ENCODE measurements at regions not wholly inside any gene's neighbourhood (a gene's known extent, or its start where the extent isn't known, plus 50 kb on each side); places are given as distances from the start of the nearest gene placed in this dataset.

GRCh38 chr13:30128591-30128990 is 178.8 kb downstream of the KATNAL1 start:
- in situ Hi-C loops (cut with HindIII; ENCODE audit: low sequenced_read_pairs) = no loop called here

GRCh38 chr13:30128095-30128494 is 179.3 kb downstream of the KATNAL1 start:
- in situ Hi-C loops (cut with HindIII; ENCODE audit: low sequenced_read_pairs) = no loop called here

- in situ Hi-C loops (cut with HindIII; ENCODE audit: low sequenced_read_pairs) = no loop called here
Observed at GRCh38 chr13:30126903-30127428, 180.4 kb downstream of the KATNAL1 start.

- in situ Hi-C loops (cut with HindIII; ENCODE audit: low sequenced_read_pairs) = no loop called here
Observed at GRCh38 chr13:30125422-30126073, 181.8 kb downstream of the KATNAL1 start.

GRCh38 chr13:30124131-30124768 is 183.1 kb downstream of the KATNAL1 start:
- in situ Hi-C loops (cut with HindIII; ENCODE audit: low sequenced_read_pairs) = loop anchor here (25.0 kb wide), 1 partner anchor 362 kb away; no protein-coding TSS in a partner anchor

GRCh38 chr13:30123575-30123974 is 183.8 kb downstream of the KATNAL1 start:
- in situ Hi-C loops (cut with HindIII; ENCODE audit: low sequenced_read_pairs) = loop anchor here (25.0 kb wide), 1 partner anchor 361 kb away; no protein-coding TSS in a partner anchor

- in situ Hi-C loops (cut with HindIII; ENCODE audit: low sequenced_read_pairs) = loop anchor here (25.0 kb wide), 1 partner anchor 359 kb away; no protein-coding TSS in a partner anchor
Observed at GRCh38 chr13:30121666-30122065, 185.7 kb downstream of the KATNAL1 start.

- in situ Hi-C loops (cut with HindIII; ENCODE audit: low sequenced_read_pairs) = loop anchor here (25.0 kb wide), 1 partner anchor 359 kb away; no protein-coding TSS in a partner anchor
Observed at GRCh38 chr13:30121244-30121643, 186.1 kb downstream of the KATNAL1 start.

- in situ Hi-C loops (cut with HindIII; ENCODE audit: low sequenced_read_pairs) = loop anchor here (25.0 kb wide), 1 partner anchor 358 kb away; no protein-coding TSS in a partner anchor
Observed at GRCh38 chr13:30120133-30120822, 187.1 kb downstream of the KATNAL1 start.

- in situ Hi-C loops (cut with HindIII; ENCODE audit: low sequenced_read_pairs) = loop anchor here (25.0 kb wide), 1 partner anchor 357 kb away; no protein-coding TSS in a partner anchor
Observed at GRCh38 chr13:30119476-30119875, 187.9 kb downstream of the KATNAL1 start.

- in situ Hi-C loops (cut with HindIII; ENCODE audit: low sequenced_read_pairs) = loop anchor here (25.0 kb wide), 1 partner anchor 354 kb away; no protein-coding TSS in a partner anchor
Observed at GRCh38 chr13:30116379-30116778, 191.0 kb downstream of the KATNAL1 start.

GRCh38 chr13:30115257-30115600 is 192.1 kb downstream of the KATNAL1 start:
- in situ Hi-C loops (cut with HindIII; ENCODE audit: low sequenced_read_pairs) = loop anchor here (25.0 kb wide), 1 partner anchor 353 kb away; no protein-coding TSS in a partner anchor

GRCh38 chr13:30114571-30115256 is 192.6 kb downstream of the KATNAL1 start:
- in situ Hi-C loops (cut with HindIII; ENCODE audit: low sequenced_read_pairs) = loop anchor here (25.0 kb wide), 1 partner anchor 352 kb away; no protein-coding TSS in a partner anchor

- in situ Hi-C loops (cut with HindIII; ENCODE audit: low sequenced_read_pairs) = loop anchor here (25.0 kb wide), 1 partner anchor 352 kb away; no protein-coding TSS in a partner anchor
Observed at GRCh38 chr13:30113983-30114570, 193.3 kb downstream of the KATNAL1 start.

GRCh38 chr13:30113551-30113950 is 193.8 kb downstream of the KATNAL1 start:
- in situ Hi-C loops (cut with HindIII; ENCODE audit: low sequenced_read_pairs) = loop anchor here (25.0 kb wide), 1 partner anchor 351 kb away; no protein-coding TSS in a partner anchor

- in situ Hi-C loops (cut with HindIII; ENCODE audit: low sequenced_read_pairs) = loop anchor here (25.0 kb wide), 1 partner anchor 351 kb away; no protein-coding TSS in a partner anchor
Observed at GRCh38 chr13:30112602-30113435, 194.5 kb downstream of the KATNAL1 start.

GRCh38 chr13:30111810-30112209 is 195.5 kb downstream of the KATNAL1 start:
- in situ Hi-C loops (cut with HindIII; ENCODE audit: low sequenced_read_pairs) = loop anchor here (25.0 kb wide), 1 partner anchor 350 kb away; no protein-coding TSS in a partner anchor

- in situ Hi-C loops (cut with HindIII; ENCODE audit: low sequenced_read_pairs) = loop anchor here (25.0 kb wide), 1 partner anchor 348 kb away; no protein-coding TSS in a partner anchor
Observed at GRCh38 chr13:30110301-30111070, 196.9 kb downstream of the KATNAL1 start.
